Activated T-helper 17 cell treated with anti-CD3 and anti-CD28 coated beads, Interleukin-2, amount 50 U/mL, for 72 hours (primary cell): ENCODE measurements at regions not wholly inside any gene's neighbourhood (a gene's known extent, or its start where the extent isn't known, plus 50 kb on each side); places are given as distances from the start of the nearest gene placed in this dataset.

Source experiments
- ATAC-seq: fragments of 150-1000 bp; cut with Tn5 transposase; replicated peaks from 2 replicates; pipeline ENCODE4 v1.10.0; 2021; ENCODE audit warnings: mild to moderate bottlenecking, moderate library complexity
- H3K27ac Mint-ChIP-seq: one replicate; pipeline ENCODE4 v1.8.0; 2022; ENCODE audit warnings: mixed read lengths
- H3K27me3 Mint-ChIP-seq: one replicate; pipeline ENCODE4 v1.8.0; 2022; ENCODE audit warnings: mixed read lengths
- H3K36me3 Mint-ChIP-seq: one replicate; pipeline ENCODE4 v1.8.0; 2022; ENCODE audit warnings: low read depth, mild to moderate bottlenecking, mixed read lengths
- H3K4me1 Mint-ChIP-seq: one replicate; pipeline ENCODE4 v1.8.0; 2022; ENCODE audit warnings: mixed read lengths
- H3K4me3 Mint-ChIP-seq: one replicate; pipeline ENCODE4 v1.8.0; 2022; ENCODE audit warnings: mild to moderate bottlenecking, mixed read lengths
- H3K9me3 Mint-ChIP-seq: one replicate; pipeline ENCODE4 v1.8.0; 2022; ENCODE audit warnings: mixed read lengths

GRCh38 chr5:74052441-74053221 lies 426.6 kb downstream of the ARHGEF28 start:
- no peaks in the 10 kb centered on the region for H3K4me1 Mint-ChIP-seq
- H3K9me3 Mint-ChIP-seq = no peaks in the 10 kb centered on the region
- H3K4me3 Mint-ChIP-seq = no peak overlapping the region
- H3K27me3 Mint-ChIP-seq = peaks cover 39% of the 10 kb centered on the region
- no peak for ATAC-seq
- no peak overlapping the region for H3K27ac Mint-ChIP-seq
- H3K36me3 Mint-ChIP-seq = no peaks in the 10 kb centered on the region

GRCh38 chr5:74051076-74051475 lies 425.1 kb downstream of the ARHGEF28 start:
- no peak overlapping the region for H3K27ac Mint-ChIP-seq
- H3K36me3 Mint-ChIP-seq = no peaks in the 10 kb centered on the region
- no peak for ATAC-seq
- H3K4me1 Mint-ChIP-seq = no peaks in the 10 kb centered on the region
- H3K27me3 Mint-ChIP-seq = peaks cover 33% of the 10 kb centered on the region
- no peak overlapping the region for H3K4me3 Mint-ChIP-seq
- no peaks in the 10 kb centered on the region for H3K9me3 Mint-ChIP-seq

GRCh38 chr5:74044936-74045335 lies 418.9 kb downstream of the ARHGEF28 start:
- Mint-ChIP-seq H3K27me3 (peaks cover 17% of the 10 kb centered on the region), H3K4me3 (no peak overlapping the region), H3K4me1 (no peaks in the 10 kb centered on the region), H3K36me3 (no peaks in the 10 kb centered on the region), H3K9me3 (no peaks in the 10 kb centered on the region), H3K27ac (no peak overlapping the region)
- no peak for ATAC-seq

- H3K4me1 Mint-ChIP-seq = no peaks in the 10 kb centered on the region
- no peak overlapping the region for H3K27ac Mint-ChIP-seq
- no peak for ATAC-seq
- no peaks in the 10 kb centered on the region for H3K9me3 Mint-ChIP-seq
- no peak overlapping the region for H3K4me3 Mint-ChIP-seq
- H3K27me3 Mint-ChIP-seq = peaks cover 10% of the 10 kb centered on the region
- no peaks in the 10 kb centered on the region for H3K36me3 Mint-ChIP-seq
Observed at GRCh38 chr5:74042959-74043358, 417.0 kb downstream of the ARHGEF28 start.

- Mint-ChIP-seq H3K27me3 (peaks cover 7% of the 10 kb centered on the region), H3K36me3 (no peaks in the 10 kb centered on the region), H3K9me3 (no peaks in the 10 kb centered on the region), H3K4me1 (no peaks in the 10 kb centered on the region), H3K4me3 (no peak overlapping the region), H3K27ac (no peak overlapping the region)
- no peak for ATAC-seq
Observed at GRCh38 chr5:74042559-74042958, 416.6 kb downstream of the ARHGEF28 start.

GRCh38 chr5:74041913-74042312 lies 415.9 kb downstream of the ARHGEF28 start:
- Mint-ChIP-seq H3K36me3 (no peaks in the 10 kb centered on the region), H3K9me3 (no peaks in the 10 kb centered on the region), H3K27me3 (peaks cover 6% of the 10 kb centered on the region), H3K4me3 (no peak overlapping the region), H3K27ac (no peak overlapping the region), H3K4me1 (no peaks in the 10 kb centered on the region)
- no peak for ATAC-seq

- H3K4me3 Mint-ChIP-seq = no peak overlapping the region
- no peaks in the 10 kb centered on the region for H3K9me3 Mint-ChIP-seq
- H3K36me3 Mint-ChIP-seq = no peaks in the 10 kb centered on the region
- H3K4me1 Mint-ChIP-seq = no peaks in the 10 kb centered on the region
- ATAC-seq = no peak
- H3K27me3 Mint-ChIP-seq = peaks cover 6% of the 10 kb centered on the region
- H3K27ac Mint-ChIP-seq = no peak overlapping the region
Observed at GRCh38 chr5:74040811-74041491, 415.0 kb downstream of the ARHGEF28 start.

- Mint-ChIP-seq H3K27ac (no peak overlapping the region), H3K27me3 (peaks cover 6% of the 10 kb centered on the region), H3K9me3 (no peaks in the 10 kb centered on the region), H3K4me1 (no peaks in the 10 kb centered on the region), H3K36me3 (no peaks in the 10 kb centered on the region), H3K4me3 (no peak overlapping the region)
- ATAC-seq = no peak
Observed at GRCh38 chr5:74040065-74040551, 414.1 kb downstream of the ARHGEF28 start.

- H3K36me3 Mint-ChIP-seq = no peaks in the 10 kb centered on the region
- ATAC-seq = no peak
- H3K27me3 Mint-ChIP-seq = peaks cover 8% of the 10 kb centered on the region
- H3K9me3 Mint-ChIP-seq = no peaks in the 10 kb centered on the region
- no peaks in the 10 kb centered on the region for H3K4me1 Mint-ChIP-seq
- H3K27ac Mint-ChIP-seq = no peak overlapping the region
- no peak overlapping the region for H3K4me3 Mint-ChIP-seq
Observed at GRCh38 chr5:74037321-74037720, 411.3 kb downstream of the ARHGEF28 start.

GRCh38 chr5:74035521-74035937 lies 409.5 kb downstream of the ARHGEF28 start:
- ATAC-seq = no peak
- peaks cover 8% of the 10 kb centered on the region for H3K27me3 Mint-ChIP-seq
- H3K4me1 Mint-ChIP-seq = no peaks in the 10 kb centered on the region
- H3K4me3 Mint-ChIP-seq = no peak overlapping the region
- no peaks in the 10 kb centered on the region for H3K9me3 Mint-ChIP-seq
- H3K36me3 Mint-ChIP-seq = no peaks in the 10 kb centered on the region
- H3K27ac Mint-ChIP-seq = no peak overlapping the region

- H3K4me1 Mint-ChIP-seq = no peaks in the 10 kb centered on the region
- peaks cover 8% of the 10 kb centered on the region for H3K27me3 Mint-ChIP-seq
- no peak for ATAC-seq
Observed at GRCh38 chr5:74034733-74035132, 408.7 kb downstream of the ARHGEF28 start.

GRCh38 chr5:74032617-74033016 lies 406.6 kb downstream of the ARHGEF28 start:
- peaks cover 8% of the 10 kb centered on the region for H3K27me3 Mint-ChIP-seq
- H3K36me3 Mint-ChIP-seq = no peaks in the 10 kb centered on the region
- no peaks in the 10 kb centered on the region for H3K4me1 Mint-ChIP-seq
- ATAC-seq = no peak
- H3K27ac Mint-ChIP-seq = no peak overlapping the region
- H3K9me3 Mint-ChIP-seq = no peaks in the 10 kb centered on the region
- H3K4me3 Mint-ChIP-seq = no peak overlapping the region

More at GRCh38 chr5:74034733-74035132, 408.7 kb downstream of the ARHGEF28 start:
- H3K4me3 Mint-ChIP-seq = no peak overlapping the region
- no peak overlapping the region for H3K27ac Mint-ChIP-seq
- H3K36me3 Mint-ChIP-seq = no peaks in the 10 kb centered on the region
- H3K9me3 Mint-ChIP-seq = no peaks in the 10 kb centered on the region

GRCh38 chr5:74031536-74031935 lies 405.5 kb downstream of the ARHGEF28 start:
- Mint-ChIP-seq H3K4me1 (no peaks in the 10 kb centered on the region), H3K27me3 (peaks cover 8% of the 10 kb centered on the region), H3K27ac (no peak overlapping the region), H3K4me3 (no peak overlapping the region), H3K36me3 (no peaks in the 10 kb centered on the region), H3K9me3 (no peaks in the 10 kb centered on the region)
- ATAC-seq = no peak

GRCh38 chr5:74030821-74031220 lies 404.8 kb downstream of the ARHGEF28 start:
- peaks cover 8% of the 10 kb centered on the region for H3K27me3 Mint-ChIP-seq
- H3K4me3 Mint-ChIP-seq = no peak overlapping the region
- H3K27ac Mint-ChIP-seq = no peak overlapping the region
- H3K4me1 Mint-ChIP-seq = no peaks in the 10 kb centered on the region
- H3K9me3 Mint-ChIP-seq = no peaks in the 10 kb centered on the region
- no peaks in the 10 kb centered on the region for H3K36me3 Mint-ChIP-seq
- no peak for ATAC-seq

GRCh38 chr5:74030371-74030770 lies 404.4 kb downstream of the ARHGEF28 start:
- H3K4me1 Mint-ChIP-seq = no peaks in the 10 kb centered on the region
- no peaks in the 10 kb centered on the region for H3K9me3 Mint-ChIP-seq
- no peak overlapping the region for H3K27ac Mint-ChIP-seq
- no peaks in the 10 kb centered on the region for H3K36me3 Mint-ChIP-seq
- H3K4me3 Mint-ChIP-seq = no peak overlapping the region
- no peak for ATAC-seq
- H3K27me3 Mint-ChIP-seq = peaks cover 8% of the 10 kb centered on the region
